ENCODE measurements at regions not wholly inside any gene's neighbourhood (a gene's known extent, or its start where the extent isn't known, plus 50 kb on each side); places are given as distances from the start of the nearest gene placed in this dataset.

GRCh38 chr12:19869413-19869812 is 430.1 kb downstream of the AEBP2 start:
- no peaks in the 10 kb centered on the region for H3K27me3 Mint-ChIP-seq (ENCODE audit: insufficient read depth, unreplicated experiment)
- CTCF ChIA-PET = no interaction called here
- TF ChIP-seq CTCF (IDR thresholded peaks at IDR 0.05; ENCODE audit: insufficient read depth in 1 of 2, low read depth in 1 of 2, low read length in 1 of 2, severe bottlenecking in 1 of 2, unreplicated experiment in 1 of 2) = no peak
- H3K27ac Mint-ChIP-seq (ENCODE audit: unreplicated experiment) = no peak overlapping the region
- H3K9me3 Mint-ChIP-seq (ENCODE audit: unreplicated experiment) = no peaks in the 10 kb centered on the region
- intact Hi-C loops (cut with micrococcal nuclease; ENCODE audit: unreplicated experiment) = no loop called here
- Histone ChIP-seq H3K4me3 (ENCODE audit: low read depth, low read length) (no peak overlapping the region), H3K27me3 (replicated peaks; ENCODE audit: control insufficient read depth, insufficient read depth, low read length) (no peaks in the 10 kb centered on the region; the same call in 1 of the 2 replicates), H3K9me3 (no peaks in the 10 kb centered on the region), H3K4me1 (no peaks in the 10 kb centered on the region), H3K36me3 (ENCODE audit: control insufficient read depth, insufficient read depth, low read length) (no peaks in the 10 kb centered on the region)
- H3K4me3 Mint-ChIP-seq (ENCODE audit: unreplicated experiment) = no peak overlapping the region
- BruUV-seq (replicated peaks) = no TSS peak
- no peaks in the 10 kb centered on the region for H3K4me1 Mint-ChIP-seq (ENCODE audit: low read depth, unreplicated experiment)
- H3K36me3 Mint-ChIP-seq (ENCODE audit: insufficient read depth, unreplicated experiment) = no peaks in the 10 kb centered on the region
- POLR2A ChIA-PET = no interaction called here
- DNase-seq = no peak

GRCh38 chr12:19872621-19873540 is 433.6 kb downstream of the AEBP2 start:
- Histone ChIP-seq H3K4me3 (ENCODE audit: low read depth, low read length) (no peak overlapping the region), H3K36me3 (ENCODE audit: control insufficient read depth, insufficient read depth, low read length) (no peaks in the 10 kb centered on the region), H3K9me3 (no peaks in the 10 kb centered on the region), H3K4me1 (no peaks in the 10 kb centered on the region), H3K27me3 (replicated peaks; ENCODE audit: control insufficient read depth, insufficient read depth, low read length) (no peaks in the 10 kb centered on the region; the same call in 1 of the 2 replicates)
- DNase-seq = no peak
- Mint-ChIP-seq H3K4me3 (ENCODE audit: unreplicated experiment) (no peak overlapping the region), H3K27ac (ENCODE audit: unreplicated experiment) (no peak overlapping the region), H3K27me3 (ENCODE audit: insufficient read depth, unreplicated experiment) (no peaks in the 10 kb centered on the region), H3K9me3 (ENCODE audit: unreplicated experiment) (no peaks in the 10 kb centered on the region), H3K36me3 (ENCODE audit: insufficient read depth, unreplicated experiment) (no peaks in the 10 kb centered on the region), H3K4me1 (ENCODE audit: low read depth, unreplicated experiment) (no peaks in the 10 kb centered on the region)
- intact Hi-C loops (cut with micrococcal nuclease; ENCODE audit: unreplicated experiment) = no loop called here
- no TSS peak for BruUV-seq (replicated peaks)
- POLR2A ChIA-PET = no interaction called here
- no peak for TF ChIP-seq CTCF (IDR thresholded peaks at IDR 0.05; ENCODE audit: insufficient read depth in 1 of 2, low read depth in 1 of 2, low read length in 1 of 2, severe bottlenecking in 1 of 2, unreplicated experiment in 1 of 2)
- CTCF ChIA-PET = no interaction called here

- H3K27ac Mint-ChIP-seq (ENCODE audit: unreplicated experiment) = no peak overlapping the region
- Histone ChIP-seq H3K9me3 (no peaks in the 10 kb centered on the region), H3K4me3 (ENCODE audit: low read depth, low read length) (no peak overlapping the region), H3K27me3 (replicated peaks; ENCODE audit: control insufficient read depth, insufficient read depth, low read length) (no peaks in the 10 kb centered on the region), H3K36me3 (ENCODE audit: control insufficient read depth, insufficient read depth, low read length) (no peaks in the 10 kb centered on the region), H3K4me1 (no peaks in the 10 kb centered on the region)
- no peaks in the 10 kb centered on the region for H3K9me3 Mint-ChIP-seq (ENCODE audit: unreplicated experiment)
- H3K4me1 Mint-ChIP-seq (ENCODE audit: low read depth, unreplicated experiment) = no peaks in the 10 kb centered on the region
- no peak overlapping the region for H3K4me3 Mint-ChIP-seq (ENCODE audit: unreplicated experiment)
- H3K27me3 Mint-ChIP-seq (ENCODE audit: insufficient read depth, unreplicated experiment) = peaks cover 5% of the 10 kb centered on the region
- H3K36me3 Mint-ChIP-seq (ENCODE audit: insufficient read depth, unreplicated experiment) = no peaks in the 10 kb centered on the region
- intact Hi-C loops (cut with micrococcal nuclease; ENCODE audit: unreplicated experiment) = no loop called here
- ChIA-PET CTCF (no interaction called here), POLR2A (no interaction called here)
- no TSS peak for BruUV-seq (replicated peaks)
- DNase-seq = no peak
- TF ChIP-seq CTCF (IDR thresholded peaks at IDR 0.05; ENCODE audit: insufficient read depth in 1 of 2, low read depth in 1 of 2, low read length in 1 of 2, severe bottlenecking in 1 of 2, unreplicated experiment in 1 of 2) = no peak
Measured at GRCh38 chr12:19880076-19880475, 440.8 kb downstream of the AEBP2 start.
